HG02981 (cell line): ENCODE measurements at regions not wholly inside any gene's neighbourhood (a gene's known extent, or its start where the extent isn't known, plus 50 kb on each side); places are given as distances from the start of the nearest gene placed in this dataset.

Experiments
- ATAC-seq: cut with Tn5 transposase; IDR thresholded peaks from one replicate; pipeline ENCODE4 v1.9.1; 2021; ENCODE audit warnings: mild to moderate bottlenecking, moderate library complexity; ENCODE audit not compliant: unreplicated experiment

DNA sequence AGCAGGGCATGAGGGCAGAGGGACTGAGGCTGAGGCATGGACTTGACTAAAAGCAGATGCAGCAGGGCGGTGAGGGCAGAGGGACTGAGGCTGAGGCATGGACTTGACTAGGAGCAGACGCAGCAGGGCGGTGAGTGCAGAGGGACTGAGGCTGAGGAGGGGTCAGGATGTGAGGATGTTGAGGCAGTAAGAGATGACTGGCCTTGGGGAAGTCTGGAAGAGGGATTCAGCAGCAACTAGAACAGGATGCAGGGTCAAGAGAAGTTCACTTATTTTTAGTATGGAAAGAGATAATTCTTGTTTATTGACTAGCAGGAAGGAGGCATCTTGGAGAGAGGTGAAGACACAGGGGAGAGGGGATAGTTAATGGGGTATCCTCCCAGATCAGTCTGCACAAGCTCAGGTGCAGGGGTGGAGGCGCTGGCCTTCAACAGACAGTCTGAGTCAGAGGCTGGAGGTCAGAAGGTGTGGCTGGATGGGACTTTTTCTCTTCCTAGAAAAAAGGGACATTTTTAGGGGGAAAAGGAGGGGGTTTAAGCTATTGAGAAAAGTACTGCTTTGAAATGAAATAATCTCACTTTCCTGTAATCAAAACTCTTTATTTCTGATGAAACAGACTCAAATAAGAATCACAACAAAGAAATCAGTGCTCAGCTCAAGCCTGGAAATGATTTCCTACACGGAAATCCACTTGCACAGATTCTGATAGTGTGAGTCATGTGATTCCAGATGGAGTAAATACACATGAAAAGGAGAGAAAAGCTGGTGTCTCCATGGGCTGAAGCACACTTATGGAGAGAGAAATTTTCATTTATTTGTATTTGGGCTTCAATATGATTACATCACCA lies 130.9 kb downstream of the PALM2AKAP2 start:
- no peak for ATAC-seq

DNA sequence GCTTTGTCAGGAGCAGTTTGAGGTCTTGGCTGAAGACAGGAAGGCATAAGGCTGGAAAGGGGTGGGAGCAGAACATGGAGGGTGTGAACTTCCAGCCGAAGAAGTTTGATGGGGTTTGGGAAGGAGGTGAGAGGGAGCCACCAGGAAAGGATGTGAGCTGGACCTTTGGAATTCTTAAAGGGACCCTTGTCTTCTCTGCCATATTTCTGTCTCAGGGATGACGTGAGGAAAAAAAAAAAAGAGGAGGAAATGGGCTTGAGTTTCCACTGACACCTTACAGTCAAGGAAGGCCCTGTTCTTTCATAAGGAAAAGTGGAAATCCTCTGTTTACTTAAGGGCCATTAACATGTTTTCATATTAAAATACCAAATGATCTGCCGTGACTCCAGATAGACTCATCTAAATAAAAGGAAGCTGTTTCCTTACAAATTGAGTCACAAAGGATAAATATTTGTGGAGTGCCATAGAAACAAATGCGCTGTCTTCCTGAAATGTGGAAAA lies 132.1 kb downstream of the PALM2AKAP2 start:
- ATAC-seq, result no peak

DNA sequence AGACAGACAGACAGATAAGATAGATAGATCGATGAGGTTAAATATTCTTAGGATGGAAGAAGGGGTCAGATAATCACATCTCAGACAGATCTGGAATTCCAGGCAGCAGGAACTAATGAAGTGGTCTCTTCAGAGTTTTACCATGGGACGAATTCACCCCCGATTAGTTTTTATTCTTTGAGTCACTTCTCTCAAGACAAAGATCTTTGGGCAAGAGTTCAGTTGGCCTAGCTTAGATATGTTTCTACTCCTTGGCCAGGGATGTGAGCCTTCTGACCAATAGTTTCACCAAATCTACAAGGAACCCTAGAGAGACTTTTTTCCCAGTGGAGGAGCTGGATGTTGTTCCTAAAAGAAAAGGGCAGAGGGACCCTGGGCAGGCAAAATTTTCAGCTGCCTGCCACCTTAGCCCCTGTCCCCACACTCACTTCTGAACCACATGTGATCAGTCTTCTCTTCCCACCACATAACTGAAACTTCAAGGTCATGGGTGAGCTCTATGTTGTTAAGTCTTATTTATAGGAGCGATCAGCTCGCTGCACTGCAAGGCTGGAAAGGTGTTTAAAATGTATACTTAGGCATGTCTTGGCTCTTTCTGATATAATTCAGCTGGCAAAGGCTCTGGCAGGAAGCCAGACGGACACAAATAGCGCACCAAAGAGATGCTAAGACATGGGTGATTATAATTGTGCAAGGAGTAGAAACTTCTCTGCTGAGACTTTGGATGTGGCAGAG lies 132.9 kb downstream of the PALM2AKAP2 start:
- no peak for ATAC-seq

DNA sequence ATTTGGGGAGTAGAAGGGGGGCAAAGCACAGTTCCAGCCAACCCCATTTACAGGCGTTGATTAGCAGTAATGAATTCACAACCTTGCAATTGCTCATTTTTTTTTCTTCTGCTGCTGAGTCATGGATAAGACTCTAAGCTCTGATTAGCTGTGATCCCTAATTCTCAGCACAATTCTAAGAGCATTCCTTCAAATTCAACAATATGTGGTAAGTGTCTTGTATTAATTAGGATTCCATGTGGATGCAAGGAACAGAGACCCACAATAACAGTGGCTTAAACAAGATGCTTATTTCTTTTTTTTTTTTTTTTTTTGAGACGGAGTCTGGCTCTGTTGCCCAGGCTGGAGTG lies 133.4 kb downstream of the PALM2AKAP2 start:
- no peak for ATAC-seq

DNA sequence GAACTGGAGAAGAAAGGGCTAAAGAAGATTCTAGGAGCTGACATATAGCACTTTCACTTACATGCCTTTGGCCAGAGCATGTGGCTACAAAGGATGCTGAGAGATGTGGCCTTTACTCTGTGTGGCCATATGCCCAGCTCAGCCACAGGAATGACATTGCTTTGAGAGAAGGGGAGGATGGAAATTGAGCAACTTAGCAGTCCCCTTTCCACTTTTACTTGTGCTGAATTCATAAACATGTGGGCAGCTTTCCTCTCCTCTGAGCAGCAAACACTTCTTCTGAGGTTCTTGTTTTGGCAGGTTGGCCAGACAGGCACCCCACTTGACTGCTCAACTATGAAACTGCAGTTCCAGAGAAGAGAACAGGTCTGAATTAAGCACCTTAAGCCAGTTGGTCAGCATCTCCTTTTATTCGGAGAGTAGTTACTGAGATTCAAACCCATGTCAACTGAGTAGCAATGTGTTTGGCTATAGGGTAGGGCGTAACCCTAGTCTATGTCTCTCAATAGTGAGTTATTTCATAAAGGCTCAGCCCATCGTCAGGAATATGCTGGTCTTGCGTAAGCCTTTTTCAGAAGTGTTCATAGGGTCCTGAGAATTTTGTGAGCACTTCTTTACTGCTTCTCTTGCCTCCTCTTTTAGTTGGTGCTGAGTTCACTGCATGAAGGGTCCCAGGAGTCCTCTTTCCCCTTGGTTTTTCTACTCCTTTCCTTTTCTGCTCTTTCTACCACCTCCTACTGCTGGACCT lies 134.5 kb downstream of the PALM2AKAP2 start:
- peak; percentile 48 for ATAC-seq

DNA sequence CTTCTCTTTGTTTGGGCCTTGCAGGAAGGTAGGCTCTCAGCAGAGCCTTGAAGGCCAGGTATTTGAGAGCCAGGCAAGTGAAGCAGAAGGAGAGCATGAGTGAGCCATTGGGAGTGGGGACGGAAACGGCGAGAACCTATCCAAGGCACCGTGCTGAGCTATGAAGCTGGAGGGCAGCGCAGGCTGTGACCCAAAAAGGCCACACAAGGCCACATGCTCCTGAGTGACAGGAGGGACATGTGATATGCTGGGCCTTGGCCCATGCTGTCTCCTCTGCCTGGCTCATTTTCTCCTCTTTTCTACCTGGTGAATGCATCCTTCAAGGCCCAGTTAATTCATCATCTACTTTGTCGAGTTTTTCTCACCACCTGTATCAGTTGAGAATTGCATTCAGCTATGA lies 136.3 kb downstream of the PALM2AKAP2 start:
- ATAC-seq, result no peak

DNA sequence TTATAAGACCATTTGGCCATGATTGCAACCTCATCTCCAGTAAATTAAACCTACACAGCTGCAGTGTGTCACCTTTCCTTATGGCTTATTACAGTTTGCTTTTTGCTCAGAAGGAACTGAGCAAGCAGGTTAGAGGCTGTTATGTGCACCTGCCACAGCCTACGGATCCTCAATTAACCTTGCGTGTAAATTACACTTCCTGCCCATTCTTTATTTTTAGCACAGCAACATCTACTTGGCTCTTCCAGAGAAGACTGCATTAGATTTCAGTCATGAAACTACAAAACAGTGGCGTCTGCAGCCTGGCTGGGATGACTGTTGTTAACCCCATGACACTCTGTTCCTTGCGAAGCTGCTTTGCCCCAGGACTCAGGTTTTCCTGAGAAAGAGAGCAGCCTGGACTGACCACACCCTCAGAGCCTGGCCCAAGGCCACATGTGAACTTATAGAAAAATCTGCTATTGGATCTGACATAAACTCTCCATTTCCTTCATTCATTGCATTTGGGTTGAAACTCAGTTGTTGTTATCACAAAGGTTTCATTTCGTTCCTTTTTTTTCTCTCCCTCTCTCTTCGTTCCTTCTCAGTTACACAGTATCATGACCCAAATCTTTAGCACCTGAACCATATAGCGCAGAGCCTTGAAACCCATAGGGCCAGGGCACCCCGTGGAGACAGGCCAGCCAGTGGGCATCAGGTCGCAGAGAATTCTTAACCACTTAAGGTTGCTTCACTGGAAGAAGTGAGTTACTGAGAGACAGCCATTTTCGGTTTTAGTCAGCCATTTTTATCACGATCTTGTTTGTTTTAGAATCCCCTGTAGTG lies 138.6 kb downstream of the PALM2AKAP2 start:
- peak; percentile 64 for ATAC-seq

DNA sequence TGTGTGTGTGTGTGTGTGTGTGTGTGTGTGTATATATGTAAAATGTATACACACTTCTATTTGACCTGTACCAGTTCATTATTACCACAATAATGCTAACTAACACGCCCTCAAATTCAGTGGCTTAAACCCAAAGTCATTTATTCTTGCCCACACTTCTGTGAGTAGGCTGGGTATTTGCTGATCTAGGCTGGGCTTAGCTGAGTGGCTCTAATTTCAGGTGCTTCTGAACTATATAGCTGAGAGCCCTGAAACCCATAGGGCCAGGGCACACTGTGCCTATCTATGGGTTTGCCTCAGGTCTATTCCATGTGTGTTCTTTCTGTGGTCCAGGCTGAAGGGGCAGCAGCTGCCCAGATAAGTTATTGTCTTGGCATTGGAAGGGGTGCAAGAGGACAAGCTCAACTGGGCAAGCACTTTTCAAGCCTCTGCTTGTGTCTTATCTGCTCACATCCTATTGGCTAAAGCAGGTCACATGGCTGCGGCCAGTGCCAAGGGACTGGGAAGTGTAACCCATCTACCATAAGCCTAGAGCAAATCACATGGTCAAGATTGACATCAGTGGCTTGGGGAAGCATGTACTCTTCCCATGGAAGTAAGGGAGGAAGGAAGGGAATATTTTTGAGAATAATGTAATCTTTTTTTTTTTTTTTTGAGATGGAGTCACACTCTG lies 139.9 kb downstream of the PALM2AKAP2 start:
- no peak for ATAC-seq

DNA sequence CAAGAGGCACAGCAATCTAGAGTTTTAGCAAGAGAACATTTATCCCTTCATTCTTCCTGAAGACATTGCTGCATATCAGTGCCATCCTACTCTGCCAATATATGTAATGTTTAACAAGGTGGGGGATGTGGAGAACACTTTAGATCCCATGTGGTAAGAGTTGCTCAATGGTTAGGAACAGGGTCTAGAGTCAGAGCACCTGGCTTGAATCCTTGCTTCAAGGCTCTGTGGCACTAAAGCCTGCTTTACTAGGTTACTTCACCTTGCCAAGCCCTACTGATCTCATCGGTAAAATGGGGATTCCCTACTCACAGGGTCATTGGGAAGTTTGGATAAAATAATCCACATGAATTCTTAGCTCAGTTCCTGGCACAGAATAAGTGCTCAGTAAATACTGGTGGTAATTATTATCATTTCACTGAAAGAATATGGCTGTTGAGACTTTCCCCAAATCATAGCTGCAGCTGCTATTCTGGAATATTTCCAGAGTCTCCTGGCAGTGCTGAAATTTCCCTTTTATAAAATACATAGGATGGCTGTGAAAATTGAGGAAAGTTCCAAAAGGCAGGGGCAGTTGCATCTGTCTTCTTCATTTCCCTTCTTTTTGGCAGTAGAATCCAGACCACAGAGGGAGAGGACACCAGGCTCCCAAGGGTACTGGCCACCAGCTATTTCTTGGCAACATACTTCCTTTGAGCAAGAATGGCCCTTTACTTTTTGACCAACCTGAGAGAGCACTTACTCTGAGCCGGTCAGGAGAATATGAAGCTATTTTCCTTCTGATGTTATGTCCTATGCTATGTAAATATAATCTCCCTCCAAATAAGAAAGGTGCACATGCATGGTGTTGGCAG lies 142.8 kb downstream of the PALM2AKAP2 start:
- ATAC-seq, result no peak

DNA sequence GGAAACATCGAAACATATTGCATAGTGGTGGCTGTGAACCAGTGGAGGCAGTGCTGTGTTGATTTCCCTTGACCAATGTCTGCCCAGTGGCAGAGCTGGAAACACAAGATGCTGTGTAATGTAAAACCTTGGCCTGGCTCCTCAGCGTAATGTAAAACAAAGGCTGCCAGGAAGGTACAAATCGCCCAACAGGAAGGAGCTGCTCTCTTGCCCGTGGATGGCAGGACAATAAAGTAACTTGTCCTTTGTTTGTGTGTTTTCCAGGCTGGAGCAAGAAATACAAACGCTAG lies 143.4 kb downstream of the PALM2AKAP2 start:
- no peak for ATAC-seq

DNA sequence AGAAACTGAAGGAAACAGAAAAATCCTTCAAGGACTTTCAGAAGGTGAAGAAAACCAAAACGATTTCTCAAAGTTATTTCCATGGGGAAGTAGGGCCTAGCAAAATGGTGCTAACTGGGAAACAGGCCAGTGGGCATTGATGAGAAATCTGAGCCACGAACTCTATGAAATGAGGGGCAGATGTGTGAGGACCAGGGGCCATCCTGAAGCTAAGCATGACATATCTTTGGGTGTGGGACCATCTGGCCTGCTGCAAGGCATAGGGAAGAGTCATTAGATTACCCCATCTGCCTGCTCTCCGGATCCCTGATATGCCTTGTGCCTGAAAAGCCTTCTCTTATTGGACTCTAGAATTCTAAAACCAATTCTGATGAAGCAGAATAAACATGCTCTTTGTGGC lies 143.8 kb downstream of the PALM2AKAP2 start:
- no peak for ATAC-seq

DNA sequence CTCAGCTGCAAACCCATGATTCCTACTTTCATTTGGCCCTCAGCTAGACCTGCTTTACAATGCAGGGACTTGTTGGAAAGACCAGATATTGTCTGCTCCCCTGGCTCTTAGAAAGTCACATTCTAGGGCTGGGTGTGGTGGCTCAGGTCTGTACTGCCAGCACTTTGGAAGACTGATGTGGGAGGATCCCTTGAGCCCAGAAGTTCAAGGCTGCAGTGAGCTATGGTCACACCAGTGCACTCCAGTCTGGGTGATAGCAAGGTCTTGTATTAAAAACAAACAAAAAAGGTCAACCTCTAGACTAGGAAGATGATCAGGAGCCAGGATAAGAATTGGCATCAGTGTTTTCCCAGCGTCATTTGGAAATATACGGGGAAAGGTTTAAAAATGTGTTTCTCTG lies 145.8 kb downstream of the PALM2AKAP2 start:
- ATAC-seq, result no peak

DNA sequence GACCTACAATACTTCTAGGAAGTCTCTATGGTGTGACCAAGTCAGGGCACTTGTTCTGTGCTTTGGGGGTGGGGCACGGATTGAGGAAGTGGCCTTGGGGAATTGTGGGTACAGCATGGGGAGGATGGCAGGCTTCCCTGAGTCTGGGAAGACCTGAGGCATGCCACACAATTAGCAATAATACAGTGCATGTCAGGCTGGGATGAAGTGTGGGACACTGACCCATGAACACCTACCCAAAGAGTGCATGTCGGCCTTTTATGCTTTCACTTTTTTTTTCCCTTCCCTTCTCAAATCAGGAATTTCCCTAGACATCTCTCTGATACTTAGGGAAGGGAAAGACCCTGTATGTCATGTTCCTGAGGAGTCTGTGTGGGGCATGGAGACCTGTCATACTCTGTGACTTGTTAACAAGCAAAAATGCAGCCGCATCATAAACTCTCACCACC lies 146.4 kb downstream of the PALM2AKAP2 start:
- ATAC-seq, result no peak

DNA sequence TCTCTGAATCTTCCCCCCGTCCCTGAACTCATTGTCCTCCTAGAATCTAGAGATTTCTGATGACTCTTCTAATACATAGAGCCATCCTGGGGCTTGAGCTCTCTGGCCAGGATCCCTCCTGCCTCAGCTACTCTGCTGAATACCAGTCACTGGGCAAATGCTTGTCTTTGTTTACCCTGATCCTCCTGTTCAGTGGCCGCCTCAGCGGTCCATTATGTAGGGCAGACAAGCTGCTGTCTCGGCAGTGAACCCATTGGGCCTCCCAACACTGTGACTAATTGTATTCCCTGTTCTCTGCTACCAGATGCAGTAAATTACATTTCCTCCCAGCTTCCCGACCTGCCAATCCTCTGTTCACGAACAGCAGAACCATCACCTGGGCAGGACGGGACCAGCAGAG lies 151.6 kb downstream of the PALM2AKAP2 start:
- no peak for ATAC-seq

DNA sequence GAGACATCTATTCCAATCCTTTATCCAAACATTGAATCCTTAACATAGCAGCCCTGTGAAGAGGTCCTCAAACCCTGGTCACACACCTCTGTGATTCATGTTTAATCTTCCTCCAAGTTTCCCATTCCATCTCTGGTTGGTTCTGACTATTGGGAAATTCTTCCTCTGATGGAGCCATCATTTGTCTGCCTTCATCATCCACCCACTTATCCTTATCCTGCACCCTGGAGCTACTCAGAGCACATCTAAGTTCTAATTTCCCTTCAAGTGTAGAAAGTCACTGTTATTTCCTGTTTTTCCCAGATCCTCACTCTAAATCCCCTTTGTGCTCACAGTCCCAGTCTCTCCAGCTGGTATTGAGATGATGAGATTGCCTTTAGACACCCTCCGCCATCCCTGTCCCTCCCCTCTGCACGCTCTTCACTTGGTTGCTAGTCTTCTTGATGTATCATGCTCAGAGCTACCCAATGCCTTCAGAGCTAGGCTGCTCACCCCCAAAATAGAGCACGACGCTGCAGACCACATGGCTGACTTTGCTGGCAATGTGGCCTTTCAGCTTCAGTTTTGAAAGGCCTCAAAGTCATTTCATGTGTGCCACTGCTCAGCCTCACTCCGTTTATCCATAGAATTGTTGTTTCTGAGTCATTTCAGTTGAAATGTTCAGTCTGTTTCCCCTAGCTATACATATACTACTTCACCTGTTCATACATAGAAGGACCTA lies 154.3 kb downstream of the PALM2AKAP2 start:
- ATAC-seq, result no peak

DNA sequence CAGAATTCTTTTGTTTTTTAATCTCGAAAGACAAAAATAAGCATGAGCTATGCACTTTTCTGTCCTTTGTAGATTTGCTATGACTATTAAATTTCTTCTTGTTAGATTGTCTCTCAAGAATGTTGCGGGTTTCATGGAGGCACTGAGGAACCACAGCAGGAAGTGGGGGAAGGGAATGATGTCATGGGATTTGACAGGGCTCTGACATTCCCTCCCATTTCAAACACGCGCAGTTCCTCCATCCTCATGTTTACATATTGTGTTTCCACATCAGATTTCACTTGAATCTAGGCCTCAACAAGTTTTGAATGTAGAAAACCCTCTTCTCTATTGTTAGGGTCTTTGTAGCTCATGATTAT lies 154.8 kb downstream of the PALM2AKAP2 start:
- ATAC-seq, result no peak

DNA sequence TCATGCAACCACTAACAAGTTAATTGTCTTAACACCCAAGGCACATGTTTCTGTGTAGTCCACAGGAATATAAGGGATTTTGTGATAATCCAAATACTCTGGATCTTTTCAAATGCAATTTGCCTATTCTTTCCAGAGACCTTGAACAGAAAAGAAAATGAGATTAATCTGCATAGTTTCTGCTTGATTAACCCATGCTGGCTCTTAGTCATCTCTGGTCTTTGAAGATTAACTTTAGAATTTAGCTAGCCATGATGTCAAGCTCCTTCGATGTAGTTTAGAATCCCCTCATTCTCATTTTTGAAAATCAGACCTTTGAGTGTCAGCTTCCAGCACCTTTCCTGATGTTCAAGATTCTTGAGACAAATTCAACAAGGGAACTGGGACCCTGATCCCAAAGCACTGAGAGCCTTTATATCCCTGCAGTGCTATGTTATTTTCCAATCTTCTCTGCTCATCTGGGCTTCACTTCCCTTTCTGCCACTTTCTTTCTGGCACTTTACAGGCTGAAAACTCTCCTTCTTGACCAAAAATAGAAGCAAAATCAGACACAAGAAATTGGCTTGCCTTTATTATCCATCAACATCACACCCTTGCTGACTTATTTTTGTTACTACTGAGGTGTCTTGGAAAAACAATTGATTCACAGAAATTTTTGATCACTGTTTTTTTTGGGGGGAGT lies 155.5 kb downstream of the PALM2AKAP2 start:
- ATAC-seq, result peak; percentile 55

DNA sequence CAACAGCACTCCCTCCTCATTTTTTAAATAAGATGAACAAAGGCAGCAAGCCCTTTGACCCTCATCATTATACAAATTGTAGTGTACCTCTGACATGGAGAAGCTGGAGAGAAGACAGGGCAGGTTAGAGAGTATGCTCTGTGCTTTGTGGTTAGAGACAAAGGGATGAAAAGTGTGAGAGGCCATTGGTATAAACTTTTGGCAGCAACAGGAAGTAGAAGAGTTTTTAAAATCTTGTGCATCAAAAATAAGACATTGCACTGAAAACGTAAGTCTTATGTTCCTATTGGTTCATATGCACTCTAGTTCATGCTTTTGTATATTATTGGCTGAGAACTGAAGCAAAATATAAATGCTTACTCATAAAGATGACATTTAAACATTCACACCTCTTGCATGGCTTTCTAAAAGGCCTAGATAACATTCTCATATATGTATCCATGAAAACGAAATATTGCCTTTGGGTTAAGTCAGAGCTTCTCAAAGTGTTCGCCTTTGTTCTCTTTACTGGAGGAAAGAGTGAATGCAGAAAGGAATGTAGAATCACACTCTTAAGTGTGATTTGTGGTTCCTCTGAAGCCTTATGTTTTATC lies 158.0 kb downstream of the PALM2AKAP2 start:
- no peak for ATAC-seq
